Ishikawa (cell line): ENCODE measurements at regions not wholly inside any gene's neighbourhood (a gene's known extent, or its start where the extent isn't known, plus 50 kb on each side); places are given as distances from the start of the nearest gene placed in this dataset.

Experiments
- CEBPB ChIP-seq: IDR thresholded peaks from 2 replicates; pipeline ENCODE4 v1.6.1; 2012
- TAF1 ChIP-seq: IDR thresholded peaks from 2 replicates; pipeline ENCODE4 v1.6.1; 2012; ENCODE audit warnings: low read depth, mild to moderate bottlenecking
- TF ChIP-seq, protein P1 (sequence below): IDR thresholded peaks from 2 replicates; pipeline ENCODE4 v1.6.1; 2012
- TF ChIP-seq, protein P2 (sequence below): IDR thresholded peaks from 2 replicates; pipeline ENCODE4 v1.6.1; 2012; ENCODE audit warnings: low read depth, mild to moderate bottlenecking

- TF ChIP-seq CEBPB = no peak
- TF ChIP-seq TAF1 = no peak
- TF ChIP-seq, protein P1, sequence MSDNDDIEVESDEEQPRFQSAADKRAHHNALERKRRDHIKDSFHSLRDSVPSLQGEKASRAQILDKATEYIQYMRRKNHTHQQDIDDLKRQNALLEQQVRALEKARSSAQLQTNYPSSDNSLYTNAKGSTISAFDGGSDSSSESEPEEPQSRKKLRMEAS = no peak
- TF ChIP-seq, protein P2, sequence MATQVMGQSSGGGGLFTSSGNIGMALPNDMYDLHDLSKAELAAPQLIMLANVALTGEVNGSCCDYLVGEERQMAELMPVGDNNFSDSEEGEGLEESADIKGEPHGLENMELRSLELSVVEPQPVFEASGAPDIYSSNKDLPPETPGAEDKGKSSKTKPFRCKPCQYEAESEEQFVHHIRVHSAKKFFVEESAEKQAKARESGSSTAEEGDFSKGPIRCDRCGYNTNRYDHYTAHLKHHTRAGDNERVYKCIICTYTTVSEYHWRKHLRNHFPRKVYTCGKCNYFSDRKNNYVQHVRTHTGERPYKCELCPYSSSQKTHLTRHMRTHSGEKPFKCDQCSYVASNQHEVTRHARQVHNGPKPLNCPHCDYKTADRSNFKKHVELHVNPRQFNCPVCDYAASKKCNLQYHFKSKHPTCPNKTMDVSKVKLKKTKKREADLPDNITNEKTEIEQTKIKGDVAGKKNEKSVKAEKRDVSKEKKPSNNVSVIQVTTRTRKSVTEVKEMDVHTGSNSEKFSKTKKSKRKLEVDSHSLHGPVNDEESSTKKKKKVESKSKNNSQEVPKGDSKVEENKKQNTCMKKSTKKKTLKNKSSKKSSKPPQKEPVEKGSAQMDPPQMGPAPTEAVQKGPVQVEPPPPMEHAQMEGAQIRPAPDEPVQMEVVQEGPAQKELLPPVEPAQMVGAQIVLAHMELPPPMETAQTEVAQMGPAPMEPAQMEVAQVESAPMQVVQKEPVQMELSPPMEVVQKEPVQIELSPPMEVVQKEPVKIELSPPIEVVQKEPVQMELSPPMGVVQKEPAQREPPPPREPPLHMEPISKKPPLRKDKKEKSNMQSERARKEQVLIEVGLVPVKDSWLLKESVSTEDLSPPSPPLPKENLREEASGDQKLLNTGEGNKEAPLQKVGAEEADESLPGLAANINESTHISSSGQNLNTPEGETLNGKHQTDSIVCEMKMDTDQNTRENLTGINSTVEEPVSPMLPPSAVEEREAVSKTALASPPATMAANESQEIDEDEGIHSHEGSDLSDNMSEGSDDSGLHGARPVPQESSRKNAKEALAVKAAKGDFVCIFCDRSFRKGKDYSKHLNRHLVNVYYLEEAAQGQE = no peak
These were observed 211.3 kb upstream of the FBN2 start for GRCh38 chr5:128749136-128749898.
